DND-41 (cell line): ENCODE measurements at regions not wholly inside any gene's neighbourhood (a gene's known extent, or its start where the extent isn't known, plus 50 kb on each side); places are given as distances from the start of the nearest gene placed in this dataset.

Source experiments
- CTCF ChIP-seq: IDR thresholded peaks from 2 replicates; pipeline ENCODE4 v1.5.1; 2012; ENCODE audit warnings: borderline replicate concordance, low read length, moderate library complexity, mild to moderate bottlenecking; ENCODE audit not compliant: poor library complexity, severe bottlenecking; ENCODE audit errors: extremely low read depth
- EZH2 ChIP-seq: IDR thresholded peaks from 3 replicates; pipeline ENCODE4 v1.6.1; 2012; ENCODE audit warnings: borderline replicate concordance, low read depth, mild to moderate bottlenecking, moderate library complexity, low read length, inconsistent platforms; ENCODE audit not compliant: severe bottlenecking

GRCh38 chr4:62622089-62622488 lies 1422.0 kb downstream of the ADGRL3 start:
- TF ChIP-seq CTCF = no peak
- TF ChIP-seq EZH2 = no peak
